MM.1S (cell line): ENCODE measurements at regions not wholly inside any gene's neighbourhood (a gene's known extent, or its start where the extent isn't known, plus 50 kb on each side); places are given as distances from the start of the nearest gene placed in this dataset.

Experiments used
- EZH2 ChIP-seq: fragments of 300-600 bp; sonication (generic); optimal IDR thresholded peaks from 2 replicates; pipeline ENCODE3; 2017; ENCODE audit warnings: low read depth, mild to moderate bottlenecking, antibody characterized with exemption, low read length, mixed read lengths
- EZH2phosphoT487 ChIP-seq: fragments of 300-600 bp; sonication (generic); IDR thresholded peaks from 2 replicates; pipeline ENCODE4 v1.6.1; 2018; ENCODE audit warnings: antibody characterized with exemption, low read length
- TF ChIP-seq, protein P1 (sequence below): fragments of 300-600 bp; sonication (generic); IDR thresholded peaks from 2 replicates; pipeline ENCODE4 v1.5.1; 2016; ENCODE audit warnings: antibody characterized with exemption, low read length, mixed read lengths

DNA sequence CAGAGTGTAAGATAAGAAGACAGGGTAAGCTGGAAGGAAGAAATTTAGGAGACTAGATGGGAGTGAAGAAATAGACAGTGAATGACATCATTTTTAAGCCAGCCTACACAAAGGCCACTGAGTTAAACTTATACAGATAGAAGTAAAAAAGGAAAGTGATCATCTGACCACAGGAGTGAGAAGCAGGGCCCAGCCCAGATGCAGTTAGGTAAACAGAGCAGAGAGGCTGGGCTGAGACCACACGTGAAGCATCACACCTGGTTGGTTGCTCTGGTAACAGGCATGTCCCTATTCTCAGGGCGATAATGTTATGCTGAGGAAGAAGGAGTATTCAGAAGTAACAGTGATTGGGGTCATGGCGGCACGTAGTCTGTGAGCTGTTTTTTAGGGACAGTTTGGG is 1079.4 kb downstream of the AACS start:
- TF ChIP-seq, protein P1, sequence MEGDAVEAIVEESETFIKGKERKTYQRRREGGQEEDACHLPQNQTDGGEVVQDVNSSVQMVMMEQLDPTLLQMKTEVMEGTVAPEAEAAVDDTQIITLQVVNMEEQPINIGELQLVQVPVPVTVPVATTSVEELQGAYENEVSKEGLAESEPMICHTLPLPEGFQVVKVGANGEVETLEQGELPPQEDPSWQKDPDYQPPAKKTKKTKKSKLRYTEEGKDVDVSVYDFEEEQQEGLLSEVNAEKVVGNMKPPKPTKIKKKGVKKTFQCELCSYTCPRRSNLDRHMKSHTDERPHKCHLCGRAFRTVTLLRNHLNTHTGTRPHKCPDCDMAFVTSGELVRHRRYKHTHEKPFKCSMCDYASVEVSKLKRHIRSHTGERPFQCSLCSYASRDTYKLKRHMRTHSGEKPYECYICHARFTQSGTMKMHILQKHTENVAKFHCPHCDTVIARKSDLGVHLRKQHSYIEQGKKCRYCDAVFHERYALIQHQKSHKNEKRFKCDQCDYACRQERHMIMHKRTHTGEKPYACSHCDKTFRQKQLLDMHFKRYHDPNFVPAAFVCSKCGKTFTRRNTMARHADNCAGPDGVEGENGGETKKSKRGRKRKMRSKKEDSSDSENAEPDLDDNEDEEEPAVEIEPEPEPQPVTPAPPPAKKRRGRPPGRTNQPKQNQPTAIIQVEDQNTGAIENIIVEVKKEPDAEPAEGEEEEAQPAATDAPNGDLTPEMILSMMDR = no peak
- TF ChIP-seq EZH2 (no peak), EZH2phosphoT487 (no peak)
